ENCODE measurements at regions not wholly inside any gene's neighbourhood (a gene's known extent, or its start where the extent isn't known, plus 50 kb on each side); places are given as distances from the start of the nearest gene placed in this dataset.

GRCh38 chr11:104408630-104409029 lies 244.7 kb upstream of the PDGFD start:
- Histone ChIP-seq H2AFZ (ENCODE audit: low read depth, low read length) (no peak overlapping the region), H3K36me3 (ENCODE audit: insufficient read depth, low read length) (no peaks in the 10 kb centered on the region), H3K27me3 (ENCODE audit: insufficient read depth, low read length, poor library complexity) (no peaks in the 10 kb centered on the region), H3K9ac (ENCODE audit: low read depth, low read length) (no peak overlapping the region), H3K4me1 (ENCODE audit: insufficient read depth, low read length) (peaks cover 6% of the 10 kb centered on the region; the same call in 1 of the 2 replicates), H3K79me2 (ENCODE audit: insufficient read depth, low read length) (no peaks in the 10 kb centered on the region), H3K4me2 (ENCODE audit: insufficient read depth, low read length) (no peak overlapping the region), H3K4me3 (ENCODE audit: low read depth in 1 of 2, low read length in 2 of 2) (no peak overlapping the region), H4K20me1 (ENCODE audit: insufficient read depth, low read length) (no peaks in the 10 kb centered on the region), H3K27ac (ENCODE audit: low read length) (no peak overlapping the region), H3K9me3 (ENCODE audit: insufficient read depth, low read length, severe bottlenecking) (no peaks in the 10 kb centered on the region)
- TF ChIP-seq EZH2 (IDR thresholded peaks at IDR 0.05; ENCODE audit: borderline replicate concordance, low read depth, low read length, severe bottlenecking) (no peak), CTCF (IDR thresholded peaks at IDR 0.05; ENCODE audit: borderline replicate concordance, extremely low read depth, low read length, poor library complexity, severe bottlenecking) (no peak)
- ATAC-seq (ENCODE audit: insufficient read depth, low read depth) (no peak), DNase-seq (no peak)

DNA sequence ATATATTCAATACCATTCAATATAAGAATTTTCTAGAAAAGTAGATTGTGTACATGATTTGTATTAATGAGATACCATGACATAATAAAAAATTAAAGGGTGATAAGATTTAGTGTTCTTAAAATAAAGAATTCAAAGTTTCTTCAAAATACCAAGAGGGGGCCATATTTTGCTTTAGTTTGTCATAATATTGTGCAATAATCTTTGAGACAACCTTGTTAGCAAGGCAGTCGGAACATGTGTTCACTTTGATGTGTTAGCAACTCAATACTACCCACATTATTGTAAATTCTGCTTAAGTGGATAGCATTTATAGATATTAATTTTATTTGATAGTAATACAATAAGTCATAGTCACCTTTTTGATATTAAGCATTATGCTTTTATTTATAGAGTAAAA lies 241.3 kb upstream of the PDGFD start:
- Histone ChIP-seq H3K27ac (ENCODE audit: low read length) (no peak overlapping the region), H4K20me1 (ENCODE audit: insufficient read depth, low read length) (no peaks in the 10 kb centered on the region), H3K36me3 (ENCODE audit: insufficient read depth, low read length) (no peaks in the 10 kb centered on the region), H3K9ac (ENCODE audit: low read depth, low read length) (no peak overlapping the region), H3K4me3 (ENCODE audit: low read depth in 1 of 2, low read length in 2 of 2) (no peak overlapping the region), H3K79me2 (ENCODE audit: insufficient read depth, low read length) (no peaks in the 10 kb centered on the region), H3K27me3 (ENCODE audit: insufficient read depth, low read length, poor library complexity) (no peaks in the 10 kb centered on the region), H3K4me1 (ENCODE audit: insufficient read depth, low read length) (peaks cover under 1% of the 10 kb centered on the region; the same call in 1 of the 2 replicates), H3K9me3 (ENCODE audit: insufficient read depth, low read length, severe bottlenecking) (no peaks in the 10 kb centered on the region), H3K4me2 (ENCODE audit: insufficient read depth, low read length) (no peak overlapping the region), H2AFZ (ENCODE audit: low read depth, low read length) (no peak overlapping the region)
- no peak for ATAC-seq (ENCODE audit: insufficient read depth, low read depth)
- no peak for DNase-seq
- TF ChIP-seq EZH2 (IDR thresholded peaks at IDR 0.05; ENCODE audit: borderline replicate concordance, low read depth, low read length, severe bottlenecking) (no peak), CTCF (IDR thresholded peaks at IDR 0.05; ENCODE audit: borderline replicate concordance, extremely low read depth, low read length, poor library complexity, severe bottlenecking) (no peak)

- Histone ChIP-seq H3K79me2 (ENCODE audit: insufficient read depth, low read length) (no peaks in the 10 kb centered on the region), H3K4me2 (ENCODE audit: insufficient read depth, low read length) (no peak overlapping the region), H3K4me3 (ENCODE audit: low read depth in 1 of 2, low read length in 2 of 2) (no peak overlapping the region), H3K36me3 (ENCODE audit: insufficient read depth, low read length) (no peaks in the 10 kb centered on the region), H3K27ac (ENCODE audit: low read length) (no peak overlapping the region), H3K27me3 (ENCODE audit: insufficient read depth, low read length, poor library complexity) (no peaks in the 10 kb centered on the region), H3K9ac (ENCODE audit: low read depth, low read length) (no peak overlapping the region), H3K4me1 (ENCODE audit: insufficient read depth, low read length) (no peaks in the 10 kb centered on the region), H2AFZ (ENCODE audit: low read depth, low read length) (no peak overlapping the region), H3K9me3 (ENCODE audit: insufficient read depth, low read length, severe bottlenecking) (no peaks in the 10 kb centered on the region), H4K20me1 (ENCODE audit: insufficient read depth, low read length) (no peaks in the 10 kb centered on the region)
- ATAC-seq (ENCODE audit: insufficient read depth, low read depth) (no peak), DNase-seq (no peak)
- TF ChIP-seq EZH2 (IDR thresholded peaks at IDR 0.05; ENCODE audit: borderline replicate concordance, low read depth, low read length, severe bottlenecking) (no peak), CTCF (IDR thresholded peaks at IDR 0.05; ENCODE audit: borderline replicate concordance, extremely low read depth, low read length, poor library complexity, severe bottlenecking) (no peak)
Measured at GRCh38 chr11:104404231-104405175, 240.6 kb upstream of the PDGFD start.

All from DND-41 (cell line).